Skin of body (tissue), 1 donor: ENCODE measurements at regions not wholly inside any gene's neighbourhood (a gene's known extent, or its start where the extent isn't known, plus 50 kb on each side); places are given as distances from the start of the nearest gene placed in this dataset.
"Not testable (repeated sequence)": the region's sequence is repeated elsewhere in the genome, so short reads cannot be mapped to it uniquely, and the experiment has no call there.

ENCODE experiments used
- DNase-seq: peaks from one replicate; lab custom pipeline; 2025; lab: John Stamatoyannopoulos, UW

- no peak for DNase-seq
Observed at GRCh38 chr7:93048136-93048930, 69.4 kb downstream of the SAMD9 start.

DNA sequence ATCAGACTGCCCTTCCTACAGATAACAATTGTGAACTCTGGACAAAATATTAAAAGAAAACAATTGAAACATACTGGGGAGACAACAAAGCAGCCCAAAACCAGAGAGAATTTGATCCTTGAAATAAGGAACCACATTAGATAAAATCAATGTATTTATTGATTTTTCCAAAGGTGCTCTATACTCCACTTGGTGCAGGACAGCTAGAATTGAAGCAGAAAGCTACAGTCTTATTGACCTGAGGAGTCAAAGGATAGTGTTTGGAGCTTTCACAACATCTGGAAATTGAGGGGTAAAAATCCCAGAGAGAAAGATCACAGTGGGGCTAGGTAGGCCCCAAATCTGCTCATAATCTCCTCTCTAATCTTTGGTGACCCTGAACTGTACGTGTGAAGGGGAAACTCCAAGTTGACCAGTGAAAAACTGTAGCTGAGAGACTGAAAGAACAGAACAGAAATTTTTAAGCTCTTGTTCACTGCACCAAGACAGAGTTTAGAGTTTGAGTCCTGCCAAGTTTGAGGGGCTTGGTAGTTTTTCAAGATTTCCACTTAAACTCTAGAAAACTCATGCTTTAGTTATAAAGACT lies 70.2 kb downstream of the SAMD9 start:
- DNase-seq = no peak

DNA sequence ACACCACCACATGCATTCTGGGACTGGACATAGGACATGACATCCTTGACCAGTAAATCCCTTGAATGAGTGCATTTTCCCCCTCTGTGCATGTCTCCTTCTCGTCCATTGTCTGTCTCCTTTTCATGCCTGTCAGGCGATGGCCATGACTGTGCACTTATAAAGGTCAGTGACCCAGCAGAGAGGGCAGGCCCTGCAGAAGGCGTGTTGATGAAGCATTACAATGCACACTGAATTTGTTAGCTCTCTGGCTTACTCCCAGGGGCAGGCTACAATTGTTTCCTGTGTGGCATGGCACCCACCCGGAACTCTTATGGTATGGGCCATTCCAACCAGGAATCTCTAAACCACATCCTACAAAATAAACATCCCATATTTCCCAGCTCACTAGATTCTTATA lies 71.1 kb downstream of the SAMD9 start:
- no peak for DNase-seq

DNA sequence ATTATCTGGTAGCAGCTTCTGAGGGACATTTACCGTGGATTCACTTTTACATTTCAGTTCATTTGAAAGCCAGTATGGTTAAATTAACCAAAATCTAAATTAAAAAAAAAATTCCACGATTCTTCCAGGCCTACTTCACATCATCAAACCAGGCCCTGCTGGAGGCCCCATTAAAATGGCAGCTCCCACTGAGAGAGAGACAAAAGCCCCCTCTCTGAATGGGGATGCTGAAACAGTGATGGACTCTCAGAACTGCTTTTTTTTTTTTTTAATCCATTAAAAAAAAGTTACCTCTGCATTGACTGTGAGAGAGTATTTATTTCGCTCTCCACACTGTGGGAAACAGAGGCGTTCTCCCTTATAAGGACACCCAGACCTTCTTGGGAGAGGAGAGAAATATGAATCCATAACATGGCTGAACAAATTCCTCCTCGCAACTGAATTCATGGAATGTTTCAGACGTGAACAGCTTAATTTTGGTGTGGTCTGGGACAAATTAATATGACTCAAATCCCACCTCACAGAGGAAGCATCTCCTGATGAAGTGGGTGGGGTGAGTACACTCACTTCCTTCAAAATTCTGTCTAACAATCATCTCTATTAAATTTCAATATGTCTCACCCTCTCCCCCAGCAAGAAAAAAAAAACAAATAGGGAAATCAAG lies 73.5 kb downstream of the SAMD9 start:
- DNase-seq = peak; percentile 14

- DNase-seq = peak; percentile 74
Observed at GRCh38 chr7:93043385-93043985, 74.3 kb downstream of the SAMD9 start.

DNA sequence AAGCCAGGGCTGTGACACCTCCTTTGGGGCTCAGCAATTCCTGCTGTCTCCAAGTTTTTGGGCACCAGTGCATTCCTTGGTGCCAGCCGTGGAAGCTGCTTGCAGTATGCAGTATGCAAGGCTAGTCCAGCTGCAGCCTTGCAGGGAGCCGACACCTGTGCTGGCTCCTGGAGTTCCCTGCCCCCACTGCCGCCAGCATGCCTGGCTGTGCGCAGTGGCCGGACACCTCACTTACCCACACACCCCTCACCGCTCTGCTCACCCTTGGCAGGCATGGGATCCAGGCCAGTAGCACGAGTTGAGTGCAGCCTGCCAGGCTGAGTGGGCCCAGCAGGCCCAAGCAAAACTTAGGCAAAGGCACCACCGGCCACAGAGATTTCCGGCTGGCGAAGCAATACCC lies 77.4 kb downstream of the SAMD9 start:
- DNase-seq = no peak

DNA sequence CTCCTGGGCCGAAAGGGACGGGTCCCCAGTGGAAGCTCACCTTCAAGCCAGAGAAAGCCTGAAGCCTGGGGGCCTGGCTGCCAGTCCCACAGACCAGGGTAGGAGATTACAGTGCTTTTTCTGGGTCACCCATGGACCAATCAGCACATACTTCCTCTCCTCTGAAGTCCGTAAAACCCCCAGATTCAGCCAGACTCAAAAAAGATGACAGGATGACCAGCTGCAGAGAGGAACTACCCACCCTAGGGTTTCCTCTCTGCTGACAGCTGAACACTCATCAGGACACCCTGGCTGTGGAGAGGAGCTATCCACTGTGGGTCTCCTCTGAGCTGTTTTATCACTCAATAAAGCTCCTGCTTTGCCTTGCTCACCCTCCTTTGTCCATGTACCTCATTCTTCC lies 78.0 kb downstream of the SAMD9 start:
- no peak for DNase-seq

DNA sequence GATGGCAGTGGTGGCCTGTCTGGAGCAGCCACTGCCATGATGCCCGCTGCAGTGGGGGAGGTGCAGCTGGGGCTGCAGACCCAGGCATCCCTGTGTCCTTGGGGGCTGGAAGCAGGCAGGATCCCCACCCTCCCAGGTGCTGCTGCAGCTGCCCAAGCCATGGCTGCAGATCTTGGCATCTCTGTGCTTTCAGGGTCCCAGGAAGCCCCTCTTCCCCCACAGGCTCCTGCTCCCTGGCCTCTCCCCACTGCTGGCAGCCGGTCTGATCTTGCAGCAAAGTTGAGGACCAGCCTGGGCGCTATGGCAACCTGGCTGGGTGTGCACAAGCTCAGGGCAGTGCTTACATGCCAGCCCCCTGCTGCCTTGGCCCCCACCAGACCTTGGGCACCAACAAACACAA lies 78.5 kb downstream of the SAMD9 start:
- DNase-seq = no peak

DNA sequence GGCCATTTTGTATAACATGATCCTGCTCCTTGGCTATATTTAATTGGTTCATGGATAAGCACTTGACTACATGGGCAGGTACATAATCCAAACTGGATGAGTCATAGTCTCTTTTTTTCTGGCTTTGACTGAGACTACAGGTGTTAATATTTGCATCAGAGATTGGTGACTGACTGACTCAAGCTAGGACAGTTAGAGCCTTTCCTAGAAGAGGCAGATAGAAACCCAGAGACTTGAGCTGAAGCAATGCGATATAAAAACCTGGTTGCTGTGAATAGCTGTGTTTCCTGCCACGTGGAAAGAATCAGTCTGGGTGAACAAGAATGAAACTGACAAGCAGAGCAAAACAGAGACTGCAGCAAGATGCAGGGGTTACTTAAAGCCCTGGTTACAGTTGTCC lies 81.0 kb downstream of the SAMD9 start:
- no peak for DNase-seq

- DNase-seq = no peak
Observed at GRCh38 chr7:93036149-93036640, 81.6 kb downstream of the SAMD9 start.

DNA sequence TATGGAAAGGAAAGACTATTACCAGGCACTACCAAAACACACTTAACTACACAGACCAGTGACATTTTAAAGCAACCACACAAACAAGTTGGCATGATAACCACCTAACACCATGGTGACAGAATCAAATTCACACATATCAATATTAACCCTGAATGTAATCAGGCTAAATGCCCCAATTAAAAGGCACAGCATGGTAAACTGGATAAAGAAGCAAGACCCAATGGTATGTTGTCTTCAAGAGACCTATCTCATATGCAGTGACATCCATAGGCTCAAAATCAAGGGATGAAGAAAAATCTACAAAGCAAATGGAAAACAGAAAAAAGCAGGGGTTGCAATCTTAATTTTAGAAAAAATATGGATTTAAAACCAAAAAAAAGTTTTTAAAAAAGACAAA lies 86.0 kb downstream of the SAMD9 start:
- DNase-seq = no peak

- DNase-seq = no peak
Observed at GRCh38 chr7:93030605-93031225, 87.1 kb downstream of the SAMD9 start.

DNA sequence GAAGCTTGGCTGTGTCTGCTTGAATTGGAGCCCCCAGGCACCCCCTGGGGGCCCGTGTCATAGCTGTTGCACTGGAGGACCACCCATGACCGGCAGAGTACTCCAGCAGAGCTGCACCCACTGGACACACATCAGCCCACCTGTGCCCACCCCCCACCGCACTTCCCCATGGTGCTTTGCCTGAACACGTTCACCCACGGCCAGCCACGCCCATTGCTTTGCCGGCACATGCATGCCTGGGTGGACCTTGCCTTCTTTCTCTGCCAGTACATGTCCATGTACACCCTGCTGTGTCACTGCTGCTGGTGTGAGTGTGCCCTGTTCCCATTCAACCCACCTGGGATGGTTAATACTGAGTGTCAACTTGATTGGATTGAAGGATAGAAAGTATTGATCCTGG lies 88.7 kb downstream of the SAMD9 start:
- no peak for DNase-seq

DNA sequence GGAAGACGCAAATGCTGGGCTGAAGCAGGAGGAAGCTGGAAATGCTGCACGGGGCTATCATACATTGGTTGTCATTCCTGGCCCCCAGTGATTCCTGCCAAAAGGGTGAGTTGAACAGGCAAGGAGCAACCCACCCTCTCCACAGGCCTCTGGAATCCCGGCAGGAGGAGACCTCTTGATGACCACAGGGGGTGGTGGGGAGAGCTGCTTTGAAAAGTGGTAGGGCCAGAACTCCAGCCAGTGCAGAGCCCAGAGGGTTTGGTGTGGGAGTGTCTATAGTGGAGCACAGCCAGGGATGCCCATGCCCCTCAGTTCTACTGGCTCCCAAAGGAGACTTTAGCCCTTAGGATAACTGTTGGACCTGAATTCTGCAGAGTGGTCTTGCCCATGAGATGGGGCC lies 89.2 kb downstream of the SAMD9 start:
- no peak for DNase-seq

DNA sequence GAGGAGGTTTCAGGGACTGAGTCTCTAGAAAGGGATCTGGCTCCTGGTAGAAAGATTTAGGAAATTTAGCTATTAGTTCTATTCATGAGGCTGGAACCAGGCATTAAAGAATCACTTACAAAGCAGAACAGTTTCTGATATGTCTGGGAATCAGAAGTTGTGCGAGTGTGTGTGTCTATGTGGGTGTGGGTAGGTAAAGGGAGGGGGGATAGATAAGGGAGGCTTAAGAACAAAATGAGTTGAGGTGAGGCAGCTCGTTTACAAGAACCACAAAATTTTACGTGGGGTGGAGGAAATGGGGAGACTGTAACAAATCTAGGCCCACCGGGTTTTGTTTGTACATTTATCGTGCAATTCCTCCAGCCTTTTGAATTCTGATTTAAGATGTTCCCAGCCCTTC lies 90.7 kb downstream of the SAMD9 start:
- DNase-seq = no peak

- DNase-seq = no peak
Observed at GRCh38 chr7:93026425-93026824, 91.4 kb downstream of the SAMD9 start.

DNA sequence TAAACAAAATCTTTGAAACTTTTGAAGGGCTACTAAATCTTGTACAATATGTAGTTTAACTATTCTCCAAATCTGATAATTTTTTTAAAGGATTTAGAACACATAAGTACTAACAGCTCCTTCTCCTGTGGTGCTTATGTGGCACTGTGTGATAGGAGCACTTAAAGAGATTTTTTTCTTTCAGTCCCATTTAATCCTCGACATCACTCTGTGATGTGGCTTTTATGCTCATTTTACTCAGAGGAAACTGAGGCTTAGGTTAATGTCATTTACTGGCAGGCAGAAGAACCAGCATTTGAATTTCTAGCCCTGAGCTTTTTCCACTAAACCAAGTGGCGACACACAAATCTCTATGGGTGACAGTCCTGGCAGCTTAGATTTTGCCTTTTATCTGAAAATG lies 92.4 kb downstream of the SAMD9 start:
- no peak for DNase-seq

GRCh38 chr7:93022931-93023478 lies 94.8 kb downstream of the SAMD9 start:
- DNase-seq = not testable (repeated sequence)

DNA sequence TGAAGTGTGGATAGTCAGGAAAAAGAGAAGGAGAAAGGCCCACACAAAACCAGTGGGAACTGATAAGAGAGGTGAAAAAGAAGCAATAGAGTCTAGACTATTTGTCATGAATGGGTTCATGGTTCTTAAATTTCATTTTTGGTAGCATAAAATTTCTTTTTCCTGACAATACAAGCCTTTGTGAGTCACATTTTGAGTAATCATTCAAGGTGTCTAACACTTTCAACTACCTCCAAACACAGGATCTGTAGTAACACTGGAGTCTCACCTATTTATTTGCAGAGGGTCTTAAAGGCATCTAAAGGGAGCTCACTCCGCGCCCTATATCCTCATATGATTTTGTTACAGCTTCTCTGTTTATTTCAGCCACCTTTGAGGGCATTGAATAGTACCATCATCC lies 96.0 kb downstream of the SAMD9 start:
- no peak for DNase-seq

GRCh38 chr7:93018716-93019115 lies 99.1 kb downstream of the SAMD9 start:
- DNase-seq = peak; percentile 54

GRCh38 chr7:93016681-93017381 lies 100.9 kb downstream of the SAMD9 start:
- peak; percentile 76 for DNase-seq
